HS-5 (cell line): ENCODE measurements at regions not wholly inside any gene's neighbourhood (a gene's known extent, or its start where the extent isn't known, plus 50 kb on each side); places are given as distances from the start of the nearest gene placed in this dataset.

Experiments used
- DNase-seq: peaks from one replicate; pipeline ENCODE4 v3.0.0-alpha.2; 2012; ENCODE audit warnings: low read depth

DNA sequence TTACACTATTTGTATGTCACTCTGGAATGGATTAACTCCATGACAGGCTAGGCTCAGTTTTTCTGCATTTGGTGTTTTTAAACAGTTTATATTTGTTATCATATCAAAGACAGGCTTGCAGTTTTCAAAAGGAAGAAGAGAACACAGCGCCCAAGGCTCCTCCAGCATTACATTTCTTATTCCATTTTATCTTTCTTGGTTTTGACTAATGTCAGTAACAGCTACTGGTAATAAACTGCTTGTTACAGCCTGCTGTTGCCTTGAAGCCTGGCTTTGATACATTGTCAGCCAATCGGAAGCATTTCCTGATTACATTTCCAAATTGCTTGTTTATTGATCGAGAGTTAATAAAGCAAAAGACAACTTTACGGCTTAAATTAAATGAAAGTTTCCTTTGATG, 166.0 kb upstream of the MDFIC start:
- DNase-seq: no peak

- DNase-seq: no peak
Observed at GRCh38 chr7:114758661-114759227, 163.2 kb upstream of the MDFIC start.

GRCh38 chr7:114759347-114760062, 162.4 kb upstream of the MDFIC start:
- no peak for DNase-seq

- no peak for DNase-seq
Observed at GRCh38 chr7:114760477-114760876, 161.4 kb upstream of the MDFIC start.

DNA sequence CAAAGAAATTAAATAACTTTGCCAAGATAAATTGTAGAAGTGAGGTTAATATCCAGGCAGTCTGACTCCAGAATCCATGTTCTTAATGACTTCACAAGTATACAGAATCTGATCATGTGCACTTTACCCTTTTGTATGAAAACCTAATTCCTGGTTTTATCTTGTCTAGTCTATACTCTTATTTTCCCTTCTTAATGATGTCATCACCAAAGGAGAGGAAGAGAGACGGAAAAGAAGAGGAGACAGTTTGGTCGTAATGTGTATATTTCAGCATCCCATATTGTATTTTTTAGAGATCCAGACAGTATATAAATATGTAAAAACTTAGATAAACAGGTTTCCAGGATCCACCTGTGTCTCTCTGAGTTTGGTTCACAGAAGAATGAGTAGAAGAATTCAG, 159.9 kb upstream of the MDFIC start:
- DNase-seq: no peak

DNA sequence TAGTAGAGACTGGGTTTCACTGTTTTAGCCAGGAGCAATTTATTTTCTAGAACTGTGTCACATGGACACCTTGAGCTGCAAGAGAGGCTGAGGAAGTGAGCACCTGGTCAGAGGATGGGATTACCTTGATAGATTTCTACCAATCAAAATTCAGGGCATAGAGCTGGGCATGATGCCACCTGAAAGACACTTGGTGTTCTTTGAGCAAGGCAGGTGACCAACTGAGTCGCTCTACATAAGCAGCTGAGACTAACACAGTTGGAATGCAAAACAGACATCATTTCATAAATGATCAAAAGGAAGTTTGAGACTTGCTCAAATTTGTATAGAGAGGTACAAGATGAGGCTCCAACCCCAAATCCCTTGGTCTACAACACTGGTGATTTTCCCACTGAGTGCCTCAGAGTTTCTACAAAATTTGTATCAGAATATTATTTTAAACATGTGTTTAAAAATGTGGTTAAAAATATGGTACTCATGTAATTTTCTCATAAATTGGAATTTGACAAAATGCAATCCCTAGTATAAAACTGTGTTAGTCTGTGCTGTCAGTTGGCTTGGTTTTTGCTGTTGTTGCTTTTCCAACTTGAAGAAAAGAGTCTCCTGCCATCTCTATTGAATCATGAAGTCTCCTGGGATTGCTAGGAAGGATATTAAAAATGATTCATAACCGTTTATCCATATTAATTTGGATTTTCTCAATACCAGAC, 156.4 kb upstream of the MDFIC start:
- DNase-seq: no peak

GRCh38 chr7:114766041-114766356, 155.9 kb upstream of the MDFIC start:
- DNase-seq: no peak

GRCh38 chr7:114777288-114777687, 144.6 kb upstream of the MDFIC start:
- no peak for DNase-seq

DNA sequence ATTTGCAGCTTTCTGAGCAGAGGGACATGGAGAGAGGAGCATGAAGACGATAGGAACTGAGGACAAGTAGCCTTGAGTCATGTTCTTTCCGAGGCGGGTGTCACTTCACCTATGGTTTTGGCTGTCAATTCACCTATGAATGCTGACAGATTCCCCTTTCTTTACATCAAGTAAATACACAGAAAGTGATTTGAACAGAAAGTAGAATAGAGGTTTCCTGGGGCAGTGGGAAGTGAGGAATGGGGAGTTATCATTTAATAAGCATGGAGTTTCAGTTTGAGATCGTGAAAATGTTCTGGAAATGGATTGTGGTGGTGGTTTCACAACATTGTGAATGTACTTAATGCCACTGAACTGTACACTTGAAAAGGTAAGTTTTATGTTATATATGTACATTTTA, 138.4 kb upstream of the MDFIC start:
- DNase-seq: no peak

GRCh38 chr7:114784177-114784576, 137.7 kb upstream of the MDFIC start:
- no peak for DNase-seq

- DNase-seq: no peak
Observed at GRCh38 chr7:114784746-114785145, 137.1 kb upstream of the MDFIC start.

DNA sequence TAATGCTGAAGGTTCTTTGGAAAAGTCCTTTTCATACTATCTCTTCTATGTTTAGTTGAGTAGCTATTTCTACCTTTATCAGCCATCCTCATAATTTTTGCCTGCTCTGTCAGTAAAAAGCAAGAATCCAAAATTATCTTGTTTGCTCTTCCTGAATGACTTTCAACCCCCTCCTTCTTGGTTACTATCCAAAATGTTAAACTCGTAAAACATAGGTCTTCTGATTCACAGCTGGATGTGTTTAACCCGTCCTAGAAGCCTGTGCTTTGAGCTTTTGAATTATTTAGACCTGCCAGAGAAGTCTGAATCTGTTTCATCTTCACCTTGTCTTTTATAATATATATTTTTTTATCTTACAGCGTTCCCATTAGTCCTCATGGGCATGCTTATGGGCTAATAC, 136.4 kb upstream of the MDFIC start:
- no peak for DNase-seq

GRCh38 chr7:114786455-114786854, 135.4 kb upstream of the MDFIC start:
- no peak for DNase-seq

DNA sequence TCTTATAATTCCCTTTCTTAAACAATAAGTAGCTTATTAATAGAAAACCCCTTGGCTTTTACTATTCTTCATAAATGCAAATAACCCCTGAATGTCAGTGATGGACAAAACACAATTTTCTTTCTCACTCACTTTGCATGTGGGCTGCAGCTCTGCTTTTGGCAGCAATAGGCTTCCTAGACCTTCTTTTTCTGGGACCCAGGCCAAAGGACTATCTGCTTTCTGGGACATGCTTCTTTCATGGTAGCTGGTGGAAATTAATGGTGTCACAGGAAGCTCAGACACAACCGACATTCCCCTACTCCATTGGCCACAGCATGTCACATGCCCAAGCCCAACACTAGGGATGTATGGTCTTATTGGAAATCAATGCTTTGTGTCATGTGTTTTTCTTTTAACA, 134.3 kb upstream of the MDFIC start:
- no peak for DNase-seq

- DNase-seq: no peak
Observed at GRCh38 chr7:114788706-114789105, 133.2 kb upstream of the MDFIC start.

DNA sequence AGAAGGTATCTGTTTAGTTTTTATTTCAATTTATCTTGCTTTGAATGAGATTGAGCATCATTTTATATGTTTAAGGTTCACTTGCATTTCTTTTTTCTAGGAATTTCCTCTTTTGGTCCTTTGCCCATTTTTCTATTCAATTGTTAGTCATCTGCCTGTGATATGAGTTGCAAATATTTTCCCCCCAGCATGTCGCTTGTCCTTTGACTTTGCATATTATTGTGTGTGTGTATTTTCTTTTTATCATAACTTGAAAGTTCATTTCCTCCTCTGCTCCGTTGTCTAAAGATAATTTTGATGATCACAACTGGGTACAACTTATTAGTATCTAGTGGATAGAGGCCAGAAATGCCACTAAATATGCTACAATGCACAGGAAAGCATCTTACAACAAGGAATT, 132.7 kb upstream of the MDFIC start:
- DNase-seq: no peak

DNA sequence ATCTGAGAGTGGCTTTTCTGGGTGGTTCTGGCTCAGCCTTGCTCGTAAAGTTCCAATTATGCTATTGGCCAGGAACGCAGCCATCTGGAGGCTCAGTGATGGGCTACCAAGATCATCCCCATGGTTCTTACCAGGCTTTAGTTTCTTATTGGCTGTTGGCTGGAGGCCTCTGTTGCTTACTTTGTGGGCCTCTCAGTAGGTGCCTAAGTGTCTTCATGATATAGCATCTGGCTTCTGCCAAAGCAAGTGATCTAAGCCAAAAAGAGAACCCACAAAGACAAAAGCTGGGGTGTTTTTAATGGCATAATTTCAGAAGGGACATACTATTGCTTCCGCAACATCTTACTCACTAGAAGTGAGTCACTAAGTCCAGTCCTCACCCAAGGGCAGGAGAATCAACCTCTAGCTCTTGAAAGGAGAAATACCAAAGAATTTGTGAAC, 132.0 kb upstream of the MDFIC start:
- peak; percentile 68 for DNase-seq

- DNase-seq: no peak
Observed at GRCh38 chr7:114790521-114790920, 131.4 kb upstream of the MDFIC start.

- DNase-seq: no peak
Observed at GRCh38 chr7:114791771-114792170, 130.1 kb upstream of the MDFIC start.

GRCh38 chr7:114793155-114793845, 128.6 kb upstream of the MDFIC start:
- no peak for DNase-seq

DNA sequence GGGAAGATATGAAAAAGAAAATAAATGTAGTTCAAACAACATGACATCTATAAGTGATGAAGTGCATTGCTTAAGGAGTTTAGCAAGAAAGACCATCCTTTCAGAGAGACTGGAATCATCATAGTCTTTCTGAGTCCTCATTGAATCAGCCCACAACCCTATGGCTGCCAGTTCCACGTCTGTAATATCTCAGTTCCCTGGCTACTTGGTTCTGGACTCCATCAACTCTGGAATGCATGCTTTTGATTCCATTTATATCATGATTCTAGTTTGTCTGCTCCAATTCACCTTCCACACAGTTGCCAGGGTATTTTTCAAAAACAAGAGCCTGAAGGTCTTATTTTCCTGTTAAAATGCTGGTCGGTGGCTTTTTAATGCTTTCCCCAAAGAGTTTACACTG, 126.4 kb upstream of the MDFIC start:
- DNase-seq: no peak

GRCh38 chr7:114799628-114800028, 122.3 kb upstream of the MDFIC start:
- DNase-seq: no peak

DNA sequence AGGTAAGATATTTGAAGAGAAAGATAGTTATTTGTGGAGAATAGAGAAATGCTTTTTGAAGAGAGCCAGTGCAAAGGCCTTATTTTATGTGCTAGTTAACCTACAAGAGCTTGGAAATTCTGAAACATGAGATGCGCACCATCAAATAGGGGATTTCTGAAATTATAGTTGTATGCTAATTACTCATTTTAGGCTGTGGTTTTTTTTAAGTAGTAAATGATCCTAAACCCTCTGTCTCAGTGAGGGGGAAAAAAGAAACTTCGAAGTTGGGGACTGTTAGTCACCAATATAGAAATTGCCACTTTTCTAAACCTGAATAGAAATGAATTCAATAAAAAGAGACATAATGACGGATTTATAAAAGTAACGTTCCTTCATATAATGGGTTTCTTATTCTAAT, 119.3 kb upstream of the MDFIC start:
- DNase-seq: no peak
